Activated naive CD4-positive, alpha-beta T cell treated with Interleukin-2 at 50 U/mL for 16 hours (primary cell): ENCODE measurements at regions not wholly inside any gene's neighbourhood (a gene's known extent, or its start where the extent isn't known, plus 50 kb on each side); places are given as distances from the start of the nearest gene placed in this dataset.
"Not testable (repeated sequence)": the region's sequence is repeated elsewhere in the genome, so short reads cannot be mapped to it uniquely, and the experiment has no call there.

Source experiments
- DNase-seq: peaks from one replicate; pipeline ENCODE4 v3.0.0-alpha.2; 2020

DNA sequence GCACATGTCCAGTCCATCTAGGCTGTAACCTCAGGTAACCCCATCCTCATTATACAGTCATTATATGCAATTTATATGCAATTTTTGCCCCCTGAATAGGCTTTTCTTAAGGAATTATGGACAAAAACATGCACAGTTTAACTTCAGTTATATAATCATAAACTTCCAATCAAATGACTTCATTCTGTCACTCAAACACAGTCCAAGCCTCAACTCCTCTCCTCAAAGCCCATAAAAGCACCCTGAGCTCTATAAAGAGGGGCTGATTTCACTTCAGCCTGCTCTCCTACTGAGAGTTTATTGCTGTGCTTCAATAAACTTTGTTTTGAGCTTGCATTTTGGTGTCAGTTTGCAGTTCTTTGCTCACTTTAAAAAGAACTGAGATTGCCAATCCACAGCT is 1805.5 kb downstream of the BRINP3 start:
- no peak for DNase-seq

DNA sequence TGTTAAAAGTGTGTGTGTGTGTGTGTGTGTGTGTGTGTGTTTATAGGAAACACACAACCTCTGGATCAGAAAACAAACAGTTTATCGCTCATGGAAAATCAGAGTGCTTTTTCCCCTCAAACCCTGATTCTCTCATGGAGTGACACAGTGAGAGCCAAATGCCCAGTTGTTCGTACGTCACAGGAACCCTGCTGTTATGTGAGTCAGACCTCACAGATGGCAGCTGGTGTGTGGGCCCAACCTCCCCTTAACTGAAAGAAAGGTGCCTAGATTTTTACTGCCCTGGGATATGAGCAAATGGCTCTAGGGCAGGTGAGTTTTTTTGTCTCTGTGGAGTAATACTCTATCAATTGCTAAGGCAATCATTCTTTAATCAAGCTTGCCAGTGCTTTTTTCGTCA is 1788.1 kb downstream of the BRINP3 start:
- DNase-seq = no peak

DNA sequence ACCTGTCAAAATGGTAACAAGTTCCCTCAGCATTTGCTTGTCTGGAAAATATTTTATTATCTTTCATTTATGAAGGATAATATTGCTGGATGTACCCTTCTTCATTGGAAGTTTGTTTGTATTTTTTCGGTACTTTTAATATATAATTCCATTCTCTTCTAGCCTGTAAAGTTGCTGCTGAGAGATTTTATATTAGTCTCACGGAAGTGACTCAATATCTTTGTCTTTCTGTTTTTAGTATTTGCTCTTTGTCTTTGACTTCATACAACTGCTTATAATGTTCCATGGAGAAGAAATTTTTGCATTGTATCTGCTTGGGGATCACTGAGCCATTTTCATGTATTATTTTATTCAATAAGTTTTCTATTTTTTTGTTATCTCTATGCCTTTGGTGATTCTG is 1777.5 kb downstream of the BRINP3 start:
- DNase-seq = no peak

DNA sequence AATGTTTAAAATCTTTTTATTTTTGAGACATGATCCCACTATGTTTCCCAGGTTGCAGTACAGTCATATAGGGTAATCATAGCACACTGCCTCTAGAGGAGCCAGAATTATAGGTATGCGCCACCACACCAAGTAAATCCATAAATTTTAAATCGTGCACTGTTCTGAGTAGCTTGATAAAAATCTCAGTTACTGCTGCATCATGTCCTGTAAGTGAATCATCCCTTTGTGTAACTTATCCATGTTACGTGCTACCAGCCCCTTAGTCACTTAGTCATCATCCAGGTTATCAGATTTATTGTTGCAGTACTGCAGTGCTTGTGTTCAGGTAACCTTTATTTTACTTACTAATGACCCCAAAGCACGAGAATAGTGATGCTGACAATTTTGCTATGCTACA is 1770.9 kb downstream of the BRINP3 start:
- DNase-seq = no peak

DNA sequence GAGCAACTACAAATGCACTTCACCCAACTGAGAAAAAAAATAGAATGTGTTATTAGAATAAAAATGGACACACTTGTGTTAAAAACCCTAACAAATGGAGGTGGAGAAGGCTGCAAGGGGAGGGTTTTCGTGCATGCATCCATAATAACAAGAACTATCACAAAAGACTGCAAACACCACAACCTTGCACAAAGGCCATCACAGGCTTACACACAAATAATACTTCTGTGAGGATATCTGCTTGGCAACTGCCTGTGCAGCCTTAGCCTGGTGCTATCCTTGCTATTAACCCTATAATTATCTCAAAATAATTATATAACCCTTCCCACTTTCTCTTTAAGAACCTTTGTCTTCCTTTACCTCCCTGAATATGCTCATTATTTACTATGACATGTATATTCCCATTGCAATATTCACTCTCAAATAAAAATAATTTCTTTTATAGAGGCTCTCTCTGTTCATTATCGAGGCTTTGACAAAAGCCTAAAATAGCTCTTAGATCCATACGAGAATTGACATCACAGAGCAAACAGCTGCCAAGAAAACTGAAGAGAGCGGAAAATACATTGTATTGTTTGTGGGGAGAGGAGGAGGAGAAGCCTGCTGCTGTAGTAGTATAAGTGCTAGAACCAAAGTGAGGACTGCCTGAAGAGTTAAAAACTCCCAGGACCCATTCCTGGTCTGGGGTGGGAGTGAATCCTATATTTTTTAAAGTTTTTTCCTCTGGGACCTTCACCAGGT is 1768.7 kb downstream of the BRINP3 start:
- no peak for DNase-seq

DNA sequence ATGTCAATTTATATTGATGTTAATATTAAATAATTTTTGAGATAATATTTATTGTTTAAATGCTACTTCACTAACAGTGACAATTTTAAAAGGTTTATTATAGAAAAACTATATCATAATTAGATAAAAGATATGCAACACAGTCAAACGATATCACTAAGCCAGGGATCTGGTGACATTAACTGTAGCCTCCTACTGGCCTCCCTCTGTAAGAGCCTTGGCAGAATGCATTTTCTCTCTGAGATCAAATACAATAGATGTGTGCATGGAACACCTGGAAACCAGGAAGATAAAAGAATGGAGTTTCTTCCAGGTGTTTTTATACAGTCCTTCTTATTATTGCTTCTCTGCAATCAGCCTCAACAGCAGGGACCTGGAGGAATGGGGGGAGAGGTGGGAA is 1762.1 kb downstream of the BRINP3 start:
- DNase-seq = no peak

DNA sequence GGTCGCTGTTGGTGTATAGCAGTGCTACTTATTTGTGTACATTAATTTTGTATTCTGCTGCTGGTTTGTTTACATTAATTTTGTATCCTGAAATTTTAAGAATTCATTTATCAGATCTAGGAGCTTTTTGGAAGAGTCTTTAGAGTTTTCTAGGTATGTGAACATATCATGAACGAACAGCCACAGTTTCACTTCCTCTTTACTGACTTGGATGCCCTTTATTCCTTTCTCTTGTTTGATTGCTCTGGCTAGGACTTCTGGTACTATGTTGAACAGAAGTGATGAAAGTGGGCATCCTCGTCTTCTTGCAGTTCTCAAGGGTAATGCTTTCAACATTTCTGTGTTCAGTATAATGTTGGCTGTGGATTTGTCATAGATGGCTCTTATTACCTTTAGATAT is 1757.9 kb downstream of the BRINP3 start:
- DNase-seq = no peak

DNA sequence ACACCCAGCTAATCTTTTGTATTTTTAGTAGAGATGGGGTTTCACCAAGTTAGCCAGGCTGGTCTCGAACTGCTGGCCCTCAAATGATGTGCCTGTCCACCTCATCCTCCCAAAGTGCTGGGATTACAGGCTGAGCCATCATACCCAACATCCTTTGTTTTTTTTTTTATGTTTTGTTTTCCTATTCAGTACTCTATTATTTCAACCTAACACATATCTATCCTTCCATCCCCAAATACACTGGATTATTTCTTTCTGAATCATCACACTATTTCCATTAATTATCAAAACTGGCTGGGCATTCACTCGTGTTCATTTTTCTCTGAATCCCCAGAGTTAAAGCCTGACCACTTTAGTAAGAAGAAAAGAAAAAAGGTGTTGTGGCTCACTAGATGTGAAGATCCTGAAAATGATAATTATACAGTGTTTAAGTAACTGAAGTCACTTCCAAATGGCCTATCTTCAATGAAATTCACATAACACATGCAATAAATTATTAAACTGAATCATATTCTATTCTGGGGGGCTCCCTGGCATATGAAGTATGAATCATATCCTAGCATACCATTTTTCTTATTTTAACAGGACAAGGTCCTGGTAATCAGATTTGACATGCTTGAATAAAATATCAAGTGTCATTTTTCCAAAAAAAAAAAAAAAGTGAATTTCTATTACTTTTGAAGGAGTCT is 1754.2 kb downstream of the BRINP3 start:
- no peak for DNase-seq

DNA sequence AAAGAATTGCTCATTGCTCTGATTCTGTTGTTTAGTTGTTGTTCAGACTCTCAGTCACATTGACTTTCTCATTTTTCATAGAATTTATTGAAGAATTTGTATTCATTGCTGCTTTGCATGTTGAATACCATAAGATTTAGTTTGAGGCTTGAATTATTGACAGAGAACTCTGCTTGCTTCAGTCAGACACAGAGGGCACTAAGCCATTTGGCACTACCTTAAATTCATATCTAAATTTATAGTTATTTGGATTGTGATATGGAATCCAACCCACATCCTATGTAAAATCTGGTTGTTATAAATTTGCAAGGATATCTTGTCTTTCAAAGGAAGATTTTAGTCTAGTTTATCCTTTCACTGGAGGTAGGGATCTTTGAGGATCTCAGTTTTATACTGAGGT is 1748.6 kb downstream of the BRINP3 start:
- DNase-seq = no peak

DNA sequence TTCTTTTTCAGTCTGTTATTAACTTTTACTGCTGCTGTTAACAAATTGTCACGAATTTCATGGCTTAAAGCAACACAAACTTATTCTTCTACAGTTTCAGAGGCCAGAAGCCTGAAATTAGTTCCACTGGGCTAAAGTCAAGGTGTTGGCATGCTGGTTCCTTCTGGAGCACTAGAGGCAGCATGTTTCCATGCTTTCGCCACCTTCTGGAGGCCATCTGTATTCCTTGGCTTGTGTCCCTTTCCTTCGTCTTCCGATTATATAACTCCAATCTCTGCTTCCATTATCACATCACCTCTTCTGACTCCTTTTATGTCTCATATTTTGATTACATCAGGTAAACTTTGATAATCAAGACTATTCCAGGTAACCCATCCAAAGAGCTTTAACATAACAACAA is 1742.1 kb downstream of the BRINP3 start:
- DNase-seq = no peak

DNA sequence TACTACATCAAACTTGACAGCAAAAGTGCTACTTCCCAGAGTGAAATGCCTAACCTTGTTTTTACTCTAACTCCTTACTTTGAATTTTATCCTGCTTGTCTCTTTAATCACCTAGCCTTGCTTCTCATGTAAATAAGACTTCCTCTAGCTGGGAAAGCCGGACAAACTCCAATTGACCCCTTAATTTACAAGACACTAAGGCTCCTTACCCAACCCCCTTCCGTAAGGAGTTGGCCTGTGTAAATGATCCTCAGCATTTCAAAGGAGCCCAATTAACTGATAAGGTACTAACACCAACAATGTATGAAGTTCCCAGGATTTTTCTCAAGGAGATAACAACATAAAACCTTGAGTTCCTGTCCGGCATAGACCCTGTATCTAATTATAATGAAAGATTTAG is 1728.4 kb downstream of the BRINP3 start:
- DNase-seq = not testable (repeated sequence)

DNA sequence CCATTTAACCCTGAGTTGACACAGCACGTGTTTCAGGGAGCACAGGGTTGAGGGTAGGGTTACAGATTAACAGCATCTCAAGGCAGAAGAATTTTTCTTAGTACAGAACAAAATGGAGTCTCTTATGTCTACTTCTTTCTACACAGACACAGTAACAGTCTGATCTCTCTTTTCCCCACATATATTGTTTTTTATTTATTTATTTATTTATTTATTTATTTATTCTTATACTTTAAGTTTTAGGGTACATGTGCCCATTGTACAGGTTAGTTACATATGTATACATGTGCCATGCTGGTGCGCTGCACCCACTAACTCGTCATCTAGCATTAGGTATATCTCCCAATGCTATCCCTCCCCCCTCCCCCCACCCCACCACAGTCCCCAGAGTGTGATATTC is 1725.6 kb downstream of the BRINP3 start:
- DNase-seq = not testable (repeated sequence)

DNA sequence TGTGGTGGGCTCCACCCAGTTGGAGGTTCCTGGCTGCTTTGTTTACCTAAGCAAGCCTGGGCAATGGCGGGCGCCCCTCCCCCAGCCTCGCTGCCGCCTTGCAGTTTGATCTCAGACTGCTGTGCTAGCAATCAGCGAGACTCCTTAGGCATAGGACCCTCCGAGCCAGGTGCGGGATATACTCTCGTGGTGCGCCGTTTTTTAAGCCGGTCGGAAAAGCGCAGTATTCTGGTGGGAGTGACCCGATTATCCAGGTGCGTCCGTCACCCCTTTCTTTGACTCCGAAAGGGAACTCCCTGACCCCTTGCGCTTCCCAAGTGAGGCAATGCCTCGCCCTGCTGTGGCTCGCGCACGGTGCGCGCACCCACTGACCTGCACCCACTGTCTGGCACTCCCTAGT is 1719.9 kb downstream of the BRINP3 start:
- DNase-seq = not testable (repeated sequence)

DNA sequence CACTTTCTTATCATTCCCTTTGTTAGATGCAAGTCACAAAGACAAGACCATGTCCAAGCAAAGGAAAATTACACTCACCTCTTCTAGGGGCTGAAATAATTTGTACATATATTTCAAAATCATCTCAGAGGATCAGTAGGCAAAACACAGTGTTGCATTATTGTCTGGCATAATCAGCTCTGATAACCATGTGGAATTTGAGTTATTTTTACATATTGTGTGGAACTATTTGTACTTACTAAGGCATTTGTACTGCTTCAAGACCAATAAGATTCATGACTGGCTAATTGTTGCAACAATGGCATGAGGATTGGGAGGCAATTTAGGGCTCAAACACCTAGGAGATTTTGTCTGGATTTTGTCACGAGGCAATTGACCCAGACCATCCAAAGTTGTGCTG is 1716.4 kb downstream of the BRINP3 start:
- DNase-seq = no peak

DNA sequence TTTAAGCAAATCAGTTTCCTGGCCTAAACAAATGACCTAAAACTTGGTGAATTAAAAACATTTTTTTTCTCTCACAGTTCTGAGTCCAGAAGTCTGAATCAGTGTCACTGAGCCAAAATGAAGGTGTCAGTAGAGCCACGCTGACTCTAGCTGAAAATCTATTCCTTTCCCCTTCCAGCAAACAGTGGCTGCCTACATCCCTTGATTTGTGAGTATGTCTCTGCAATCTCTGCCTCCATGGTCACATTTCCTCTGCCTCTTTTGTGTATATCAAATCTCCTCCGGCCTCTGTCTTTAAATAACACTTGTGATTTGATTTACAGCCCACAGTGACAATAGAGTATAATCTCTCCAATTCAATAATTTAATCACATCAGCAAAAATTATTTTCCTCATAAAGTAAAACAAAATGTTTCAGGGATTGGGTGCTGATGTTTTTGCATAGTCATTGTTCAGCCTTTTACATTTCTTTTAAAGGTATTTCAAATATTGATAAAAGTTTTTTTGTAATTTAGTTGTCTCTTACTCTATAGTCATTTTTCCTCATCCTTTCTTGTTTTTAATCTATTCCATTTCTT is 1715.4 kb downstream of the BRINP3 start:
- no peak for DNase-seq

DNA sequence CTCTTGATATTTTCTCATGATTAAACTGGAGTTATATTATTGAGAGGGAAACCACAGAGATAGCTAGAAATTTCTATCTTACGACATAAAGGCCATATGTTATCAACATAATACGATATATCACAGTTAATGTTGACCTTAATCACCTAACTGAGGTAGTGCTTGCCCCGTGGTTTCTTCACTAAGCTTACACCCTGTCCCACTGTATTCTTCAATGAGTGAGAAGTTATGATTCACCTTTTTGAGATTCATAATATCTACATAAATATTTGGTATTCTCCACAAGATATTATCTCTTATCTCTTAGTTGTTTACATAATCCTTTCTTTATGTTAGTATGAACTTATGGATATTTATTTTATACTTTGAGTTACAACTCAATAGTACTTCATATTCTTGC is 1714.1 kb downstream of the BRINP3 start:
- DNase-seq = no peak

DNA sequence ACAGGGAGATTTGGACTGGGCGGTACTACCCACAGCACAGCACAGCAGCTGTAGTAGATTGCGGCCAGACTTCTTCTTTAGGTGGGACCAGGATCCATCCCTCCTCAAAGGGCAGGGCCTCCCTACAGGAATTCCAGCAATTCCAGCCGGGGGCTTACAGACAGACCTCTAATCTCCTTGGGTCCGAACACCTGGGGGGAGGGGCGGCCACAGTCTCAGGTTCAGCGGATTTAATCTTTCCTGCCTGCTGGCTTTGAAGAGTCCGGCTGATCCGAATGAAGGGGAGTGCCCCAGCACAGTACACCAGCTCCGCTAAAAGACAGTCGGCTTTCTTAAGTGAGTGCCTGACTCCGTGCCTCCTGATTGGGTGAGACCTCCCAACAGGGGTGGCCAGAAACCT is 1708.5 kb downstream of the BRINP3 start:
- no peak for DNase-seq

DNA sequence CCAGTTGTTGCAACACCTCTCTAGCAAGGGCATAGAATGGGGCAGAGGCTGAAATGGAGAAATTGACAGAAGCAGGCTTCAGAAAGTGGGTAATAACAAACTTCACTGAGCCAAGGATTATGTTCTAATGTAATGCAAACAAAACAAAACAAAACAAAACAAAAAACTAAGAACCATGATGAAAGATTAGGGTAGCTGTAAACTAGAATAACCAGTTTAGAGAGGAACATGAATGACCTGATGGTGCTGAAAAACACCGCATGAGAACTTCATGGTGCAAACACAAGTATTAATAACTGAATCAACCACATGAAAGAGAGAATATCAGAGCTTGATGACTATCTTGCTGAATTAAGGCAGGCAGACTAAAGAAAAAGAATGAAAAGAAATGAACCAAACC is 1707.7 kb downstream of the BRINP3 start:
- DNase-seq = no peak

DNA sequence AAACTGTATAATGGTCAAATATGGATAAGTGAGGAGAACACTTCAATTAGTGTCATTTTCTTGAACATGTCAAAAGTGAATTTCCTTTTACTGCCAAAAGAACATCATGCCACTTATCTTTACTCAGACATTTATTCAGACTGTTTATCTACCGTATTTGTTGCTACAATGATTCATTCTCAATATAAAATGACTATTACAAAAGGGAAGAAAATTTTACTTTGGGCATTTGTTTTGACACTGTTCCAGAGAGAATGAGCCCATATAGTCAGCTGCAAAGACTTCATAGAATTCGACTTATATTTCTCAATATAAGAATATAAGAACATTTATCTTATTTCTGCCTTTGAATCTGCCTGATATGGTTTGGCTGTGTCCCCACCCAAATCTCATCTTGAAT is 1699.1 kb downstream of the BRINP3 start:
- DNase-seq = no peak

DNA sequence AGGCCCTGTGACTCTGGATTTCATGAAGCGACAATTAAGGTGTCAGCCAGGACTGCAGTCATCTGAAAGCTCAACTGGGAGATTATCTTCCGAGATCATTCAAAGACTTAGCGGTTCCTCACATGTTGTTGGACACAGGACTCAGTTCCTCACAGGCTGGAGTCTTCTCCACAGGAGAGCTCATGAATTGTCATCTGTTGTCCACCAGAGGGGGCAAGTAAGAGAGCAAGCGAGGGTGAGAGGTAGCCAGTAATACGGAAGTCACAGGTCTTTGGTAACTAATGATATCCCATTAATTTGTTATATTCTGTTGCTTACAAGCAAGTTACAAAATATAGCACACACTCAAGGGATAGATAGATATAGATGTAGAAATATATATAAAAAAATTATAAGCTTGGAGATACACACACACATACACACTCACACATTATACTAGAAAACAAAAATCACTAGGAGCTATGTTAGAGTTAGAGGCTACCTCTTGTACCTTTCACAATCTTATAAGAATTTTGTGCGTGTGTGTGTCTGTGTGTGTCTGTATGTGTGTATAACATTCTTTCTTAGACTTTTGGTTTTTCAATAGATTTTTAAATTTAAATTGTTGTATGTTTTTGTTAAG is 1695.3 kb downstream of the BRINP3 start:
- no peak for DNase-seq

DNA sequence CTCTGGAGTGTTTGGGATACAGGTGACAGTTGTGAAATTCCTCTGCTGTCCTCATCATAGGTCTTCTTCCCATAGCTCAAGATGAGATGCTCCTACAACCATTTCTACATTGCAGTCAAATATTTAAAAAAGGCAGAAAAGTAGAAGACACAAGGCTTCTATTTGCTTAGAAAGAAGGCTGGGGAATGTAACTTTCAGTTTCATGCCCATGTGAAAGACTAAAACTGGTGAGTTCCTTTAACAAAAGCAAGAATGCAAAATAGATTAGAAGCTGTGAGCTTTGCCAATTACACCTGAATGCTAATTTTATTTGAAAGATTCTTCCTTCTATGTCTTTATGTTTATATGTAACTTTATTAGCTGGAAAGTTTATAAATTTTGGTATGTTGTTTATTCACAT is 1682.7 kb downstream of the BRINP3 start:
- DNase-seq = no peak

DNA sequence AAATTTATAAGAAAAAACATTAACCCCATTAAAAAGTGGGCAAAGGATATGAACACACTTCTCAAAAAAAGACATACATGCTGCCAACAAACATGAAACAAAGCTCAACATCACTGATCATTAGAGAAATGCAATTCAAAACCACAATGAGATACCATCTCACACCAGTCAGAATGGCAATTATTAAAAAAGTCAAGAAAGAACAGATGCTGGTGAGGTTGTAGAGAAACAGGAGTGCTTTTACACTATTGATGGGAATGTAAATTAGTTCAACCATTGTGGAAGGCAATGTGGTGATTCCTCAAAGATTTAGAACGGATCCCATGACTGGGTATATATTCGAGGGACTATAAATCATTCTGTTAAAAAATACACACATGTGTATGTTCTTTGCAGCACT is 1665.5 kb downstream of the BRINP3 start:
- not testable (repeated sequence) for DNase-seq

DNA sequence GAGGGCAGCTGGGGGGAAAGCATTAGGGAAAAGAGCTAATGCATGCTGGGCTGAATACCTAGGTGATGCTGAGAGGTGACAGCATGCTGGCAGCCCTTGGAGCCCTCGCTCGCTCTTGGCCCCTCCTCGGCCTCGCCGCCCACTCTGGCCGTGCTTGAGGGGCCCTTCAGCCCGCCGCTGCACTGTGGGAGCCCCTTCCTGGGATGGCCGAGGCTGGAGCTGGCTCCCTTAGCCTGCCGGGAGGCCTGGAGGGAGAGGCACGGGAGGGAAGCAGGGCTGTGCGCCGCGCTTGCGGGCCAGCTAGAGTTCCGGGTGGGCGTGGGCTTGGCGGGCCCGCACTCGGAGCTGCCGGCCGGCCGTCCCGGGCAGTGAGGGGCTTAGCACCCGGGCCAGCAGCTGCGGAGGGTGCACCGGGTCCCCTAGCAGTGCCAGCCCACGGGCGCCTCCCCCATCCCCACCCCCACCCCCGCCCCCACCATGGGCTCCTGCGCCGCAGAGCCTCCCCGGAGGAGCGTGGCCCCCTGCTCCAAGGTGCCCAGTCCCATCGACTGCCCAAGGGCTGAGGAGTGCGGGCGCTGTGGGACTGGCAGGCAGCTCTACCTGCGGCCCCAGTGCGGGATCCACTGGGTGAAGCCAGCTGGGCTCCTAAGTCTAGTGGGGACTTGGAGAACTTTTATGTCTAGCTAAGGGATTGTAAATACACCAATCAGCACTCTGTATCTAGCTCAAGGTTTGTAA is 1664.7 kb downstream of the BRINP3 start:
- not testable (repeated sequence) for DNase-seq
